SHP77 (cell line): ENCODE measurements at regions not wholly inside any gene's neighbourhood (a gene's known extent, or its start where the extent isn't known, plus 50 kb on each side); places are given as distances from the start of the nearest gene placed in this dataset.
"Not testable (repeated sequence)": the region's sequence is repeated elsewhere in the genome, so short reads cannot be mapped to it uniquely, and the experiment has no call there.

Experiments
- DNase-seq, 2 experiments: peaks; one replicate each; lab custom pipeline; 2025; lab: John Stamatoyannopoulos, UW

DNA sequence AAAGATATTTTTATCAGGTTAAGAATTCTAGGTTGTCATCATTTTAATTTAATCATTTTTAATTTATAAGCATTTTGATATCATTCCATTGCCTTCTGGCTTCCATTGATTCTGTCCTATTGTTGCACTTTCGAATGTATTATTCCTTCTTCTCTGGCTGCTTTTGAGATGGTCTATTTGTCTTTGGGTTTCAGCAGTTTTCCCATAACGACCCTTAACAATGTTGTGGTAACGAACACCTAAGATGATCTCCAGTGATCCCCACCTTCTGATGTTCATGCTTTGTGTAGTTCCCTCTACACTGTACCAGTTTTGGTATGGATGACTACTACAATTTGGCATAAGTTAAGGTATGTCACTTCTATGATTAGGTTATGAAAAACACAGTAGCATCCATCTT, 59.9 kb downstream of the MINAR1 start:
- no peak for DNase-seq

DNA sequence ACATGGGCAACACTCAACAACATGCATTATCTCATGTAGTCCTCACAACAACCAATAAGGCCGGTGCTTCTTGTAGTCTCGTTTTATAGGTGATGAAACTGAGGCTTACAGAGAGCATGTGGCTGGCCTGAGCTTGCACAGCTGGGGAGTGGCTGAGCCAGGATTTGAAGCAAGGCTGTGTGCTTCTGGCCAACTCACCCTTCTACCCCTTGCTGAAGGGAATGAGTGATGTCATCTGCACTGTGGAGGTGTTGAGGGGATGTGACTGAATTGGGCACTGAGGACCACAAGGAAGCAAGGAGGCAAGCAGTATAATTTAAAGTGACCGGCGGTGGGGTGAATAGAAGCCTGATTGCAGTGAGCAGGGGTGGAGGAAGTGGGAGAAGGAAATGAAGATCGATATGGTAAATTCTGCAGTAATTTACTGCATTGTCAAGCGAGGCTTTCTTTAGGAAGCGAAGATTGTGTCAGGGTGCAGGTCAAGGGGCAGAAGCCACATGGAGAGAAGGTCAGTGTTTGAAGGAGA, 62.3 kb downstream of the MINAR1 start:
- no peak for DNase-seq

DNA sequence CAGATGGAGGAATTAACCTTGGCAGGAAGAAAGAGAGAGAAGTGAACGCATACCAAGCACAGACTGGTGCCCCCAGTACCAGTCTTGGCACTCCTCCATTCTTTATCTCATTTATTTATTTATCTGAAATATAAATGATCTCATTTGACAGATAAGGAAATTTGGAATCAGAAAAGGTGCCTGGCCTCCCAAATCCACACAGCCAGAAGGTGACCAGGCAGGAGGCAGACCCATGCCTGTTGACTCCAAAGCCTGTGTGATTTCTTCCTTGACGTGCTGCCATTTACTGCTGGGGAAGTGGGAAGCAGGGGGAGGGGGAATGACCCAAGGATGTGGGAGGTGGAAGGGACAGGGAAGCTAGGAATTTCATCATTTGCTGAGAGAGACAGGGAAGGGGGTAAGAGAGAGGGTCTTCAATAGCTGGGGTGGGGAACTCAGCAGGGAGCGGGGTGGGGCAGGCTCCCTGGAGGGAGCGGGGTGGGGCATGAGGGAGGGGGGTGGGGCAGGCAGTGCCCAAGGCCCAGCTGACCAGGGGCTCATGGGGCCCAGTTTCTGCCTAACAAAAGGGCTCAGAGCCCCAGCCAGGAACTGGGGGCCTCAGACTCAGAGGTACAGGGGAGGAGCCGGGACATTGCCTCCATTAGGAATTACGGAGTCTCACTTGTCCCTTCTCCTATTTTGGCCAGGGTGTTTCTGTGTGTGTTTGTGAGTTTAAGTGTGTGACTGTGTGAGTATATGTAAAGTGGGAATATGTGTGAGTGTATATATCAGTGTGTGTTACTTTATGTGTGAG, 63.0 kb downstream of the MINAR1 start:
- DNase-seq: no peak

DNA sequence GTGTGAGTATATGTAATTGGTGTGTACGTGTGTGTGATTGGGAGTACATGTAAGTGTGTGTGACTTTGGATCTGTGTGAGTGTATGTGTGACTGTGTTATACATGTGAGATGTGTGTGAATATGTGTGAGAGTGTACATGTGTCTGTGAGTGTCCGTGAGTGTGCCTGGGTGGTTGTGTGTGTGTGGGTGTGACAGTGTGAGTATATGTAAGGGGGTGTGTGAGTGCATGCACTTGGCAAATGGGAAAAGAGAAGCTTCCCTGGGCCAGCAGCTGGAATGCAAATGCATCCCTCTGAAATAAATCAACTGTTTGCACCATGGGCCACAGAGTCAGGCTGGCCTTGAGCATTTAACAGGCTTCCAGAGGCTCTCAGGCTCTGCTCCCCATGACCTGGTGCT, 63.6 kb downstream of the MINAR1 start:
- DNase-seq: no peak

DNA sequence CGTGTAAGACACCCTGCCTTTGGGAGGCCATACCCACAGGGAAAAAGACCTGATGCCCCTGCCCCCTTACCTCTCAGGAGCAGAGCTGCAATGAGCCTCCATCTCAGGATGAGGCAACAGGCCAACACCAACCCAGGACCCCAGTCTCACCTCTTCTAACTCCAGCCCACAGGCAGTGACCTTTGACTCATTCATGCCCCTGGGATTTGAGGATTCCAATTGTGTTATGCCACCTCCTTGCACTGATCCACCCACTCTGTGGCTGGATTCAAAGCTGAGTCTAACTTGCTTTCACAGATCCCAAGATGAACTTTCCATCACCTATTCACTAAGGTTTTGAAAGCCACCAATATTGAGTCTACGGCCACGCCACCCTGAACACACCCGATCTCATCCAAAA, 64.7 kb downstream of the MINAR1 start:
- DNase-seq: no peak

DNA sequence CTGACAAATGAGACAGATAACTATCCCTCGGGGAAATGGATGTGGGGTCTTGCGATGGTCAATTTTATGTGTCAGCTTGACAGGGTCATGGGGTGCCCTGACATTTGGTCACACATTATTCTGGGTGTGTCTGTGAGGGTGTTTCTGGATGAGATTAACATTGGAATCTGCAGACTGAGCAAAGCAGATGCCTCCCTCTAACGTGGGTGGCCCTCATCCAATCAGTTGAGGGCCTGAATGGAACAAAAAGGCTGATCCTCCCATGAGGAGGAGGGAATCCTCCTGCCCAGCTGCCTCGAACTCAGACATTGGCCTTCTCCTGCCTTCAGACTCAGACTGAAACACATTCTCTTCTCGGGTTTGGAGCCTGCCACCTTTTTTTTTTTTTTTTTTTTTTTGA, 69.0 kb downstream of the MINAR1 start:
- no peak for DNase-seq

DNA sequence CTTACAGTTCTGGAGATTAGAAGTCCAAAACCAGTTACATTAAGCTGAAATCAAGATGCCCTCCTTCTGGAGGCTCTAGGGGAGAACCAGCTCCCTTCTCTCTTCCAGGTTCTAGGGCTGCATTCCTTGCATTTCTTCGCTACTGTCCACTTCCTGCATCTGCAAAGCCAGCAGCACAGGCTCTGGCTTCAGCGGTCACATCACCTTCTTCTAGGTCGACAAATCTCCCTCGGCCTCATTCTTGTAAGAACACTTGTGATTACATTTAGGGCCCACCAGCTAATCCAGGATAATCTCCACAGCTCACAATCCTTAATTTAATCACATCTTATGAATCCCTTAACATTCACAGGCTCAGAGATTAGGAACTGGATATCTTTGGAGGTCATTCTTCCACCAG, 73.8 kb downstream of the MINAR1 start:
- no peak for DNase-seq

DNA sequence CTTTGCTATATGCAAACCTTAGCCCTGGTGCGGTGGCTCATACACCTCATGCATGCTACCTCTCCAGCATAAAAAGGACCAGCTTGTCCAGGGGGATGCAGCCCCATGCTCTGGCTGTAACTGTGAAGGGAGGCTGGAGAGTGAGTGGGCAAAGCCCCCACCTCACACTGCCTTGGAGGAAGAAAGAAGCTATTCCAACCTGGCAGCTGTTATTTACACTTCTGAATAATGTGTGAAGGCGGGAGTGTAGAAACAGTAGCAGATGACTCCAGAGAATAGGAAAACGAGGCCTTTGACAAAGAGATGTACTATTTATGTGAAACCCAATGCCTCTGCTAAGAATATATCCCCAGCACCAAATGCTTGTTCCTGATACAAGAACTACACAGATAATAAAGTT, 80.7 kb downstream of the MINAR1 start:
- not testable (repeated sequence) for DNase-seq

DNA sequence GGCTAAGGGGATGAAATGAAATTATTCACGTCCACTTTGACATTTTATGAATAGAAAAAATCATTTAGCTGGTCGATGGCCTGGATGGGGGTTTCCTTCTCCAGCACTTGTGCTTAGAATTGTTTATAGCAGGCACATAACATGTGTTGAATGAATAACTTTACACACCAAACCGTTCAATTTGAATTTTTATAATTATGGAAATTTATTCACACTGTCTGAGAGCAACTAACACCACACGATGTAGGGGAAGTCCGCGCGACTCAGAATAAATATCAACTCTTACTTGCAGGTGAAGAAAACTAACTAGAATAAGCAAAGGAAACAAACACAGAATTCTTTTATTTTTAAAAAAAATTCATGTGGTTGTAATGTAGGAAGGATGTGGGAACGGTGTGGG, 81.3 kb downstream of the MINAR1 start:
- DNase-seq: no peak

DNA sequence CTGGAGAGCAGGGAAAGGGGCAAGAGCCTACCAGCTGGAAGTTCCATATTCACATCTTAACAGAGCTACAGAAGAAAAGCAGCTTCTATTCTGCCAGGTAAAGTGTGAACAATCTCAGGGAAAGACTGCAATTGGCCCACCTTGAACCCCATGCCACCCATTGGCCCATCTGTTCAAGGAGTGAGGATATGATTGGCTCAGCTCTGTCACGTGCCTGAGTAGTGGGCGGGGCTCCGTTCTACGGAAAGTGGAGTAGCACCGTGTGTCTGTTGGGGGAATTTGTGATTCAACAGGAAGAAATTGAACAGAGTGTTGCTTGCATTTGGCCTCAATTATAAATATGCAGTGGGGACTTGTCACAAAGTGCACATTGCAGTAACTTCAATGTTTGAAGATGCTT, 81.8 kb downstream of the MINAR1 start:
- DNase-seq: no peak

DNA sequence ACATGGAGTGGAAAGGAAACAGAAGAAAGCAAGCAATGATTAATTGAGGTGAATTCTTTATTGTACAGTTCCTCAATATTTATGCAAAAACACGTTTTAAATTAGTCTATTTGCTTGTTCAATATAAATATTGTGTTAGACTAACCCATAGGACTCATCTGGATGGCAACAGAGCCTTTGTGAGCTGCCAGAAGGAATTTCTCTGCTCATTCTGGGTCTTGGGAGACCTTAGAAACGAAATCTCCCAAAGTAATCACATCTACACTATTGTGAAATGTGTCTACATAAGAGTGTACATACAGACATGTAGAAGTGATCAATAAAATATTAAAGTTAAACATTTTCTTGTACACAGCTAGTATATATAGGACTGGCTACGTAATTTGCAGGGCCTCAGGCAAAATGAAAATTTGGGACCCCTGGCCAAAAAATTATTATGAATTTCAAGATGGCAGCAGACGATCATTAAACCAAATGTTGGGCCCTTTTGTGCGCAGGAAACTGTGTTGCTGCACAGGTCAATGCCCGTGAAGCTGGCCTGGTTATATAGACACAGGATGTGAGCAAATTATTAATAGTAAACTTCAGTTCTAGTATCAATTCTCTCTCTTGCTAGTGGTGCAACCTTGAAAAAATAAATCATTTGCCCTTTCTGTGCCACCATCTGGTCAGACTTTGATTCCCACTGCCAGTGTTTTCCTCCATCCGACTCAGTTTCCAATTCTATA, 83.3 kb downstream of the MINAR1 start:
- DNase-seq: no peak

DNA sequence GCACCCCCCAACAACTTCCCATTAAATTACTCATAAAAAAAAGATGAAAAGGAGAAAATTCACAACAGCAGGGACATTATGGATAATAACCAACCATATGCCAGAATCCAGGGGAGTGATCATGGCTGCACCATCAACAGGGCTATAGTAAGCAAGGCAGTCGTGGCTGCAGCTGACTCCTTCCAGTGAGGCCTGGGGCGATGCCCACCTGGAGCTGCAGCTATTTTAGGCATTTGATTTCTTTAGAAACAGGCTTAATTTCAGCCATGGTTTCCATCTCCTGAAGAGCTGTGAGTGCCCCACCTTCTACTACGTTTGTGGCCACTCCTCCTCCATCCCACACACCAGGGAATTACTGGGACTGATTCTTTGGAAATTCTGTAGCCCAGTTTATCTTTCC, 84.0 kb downstream of the MINAR1 start:
- DNase-seq: no peak

DNA sequence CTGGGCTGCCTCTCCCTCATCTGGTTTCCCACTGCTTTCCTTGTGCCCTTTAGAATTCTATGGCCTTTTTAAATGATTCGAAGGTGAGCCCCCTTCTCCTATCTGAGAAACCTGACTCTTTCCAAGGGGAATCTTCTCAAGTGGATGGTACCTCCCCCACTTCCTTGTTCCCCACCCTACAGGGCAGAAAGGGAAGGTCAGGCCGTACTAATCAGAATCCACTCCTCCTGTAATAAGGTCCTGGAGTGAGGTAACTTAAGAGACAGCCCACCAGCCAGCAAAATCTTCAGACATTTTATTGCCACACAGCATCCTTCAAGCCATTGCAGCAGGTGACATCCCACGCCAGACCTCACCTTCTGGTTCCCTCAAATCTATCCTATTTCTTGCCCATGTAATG, 84.5 kb downstream of the MINAR1 start:
- no peak for DNase-seq

DNA sequence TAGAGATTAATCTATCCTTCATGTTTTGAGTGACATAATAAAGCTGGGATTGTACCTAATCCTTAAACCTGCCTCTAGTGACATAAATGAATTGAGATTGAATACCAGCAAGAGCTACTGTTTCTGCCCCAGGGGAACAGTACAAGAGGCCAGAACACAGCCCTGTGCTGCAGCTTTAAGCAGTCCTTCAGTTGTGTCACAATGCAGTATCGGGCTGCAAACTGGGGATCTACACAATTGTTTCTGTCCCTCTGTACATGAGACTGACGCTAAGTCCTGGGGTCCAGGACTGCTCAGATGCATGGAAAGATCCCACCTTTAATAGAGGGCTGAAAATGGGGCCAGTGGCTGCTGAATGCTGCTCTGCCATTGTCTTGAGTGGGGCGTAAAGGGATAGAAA, 87.5 kb downstream of the MINAR1 start:
- no peak for DNase-seq

DNA sequence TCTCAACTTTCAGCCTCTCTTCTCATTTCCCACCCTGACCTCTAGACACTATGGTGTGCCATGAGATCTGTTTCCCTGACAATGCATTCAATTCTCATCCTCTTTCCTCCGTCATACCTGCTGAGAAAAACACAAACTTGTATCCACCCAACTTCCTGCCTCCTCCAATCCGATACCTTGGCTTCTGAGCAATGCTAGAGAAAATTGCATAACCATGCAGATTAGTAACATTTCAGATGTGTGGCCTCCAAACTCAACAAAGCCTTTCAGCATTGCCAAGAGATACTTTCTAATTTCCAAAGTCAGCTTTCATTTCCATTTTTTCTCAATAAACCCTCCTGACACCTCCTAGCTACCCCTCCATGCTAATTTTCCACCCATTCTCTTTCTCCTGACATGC, 88.5 kb downstream of the MINAR1 start:
- DNase-seq: no peak

DNA sequence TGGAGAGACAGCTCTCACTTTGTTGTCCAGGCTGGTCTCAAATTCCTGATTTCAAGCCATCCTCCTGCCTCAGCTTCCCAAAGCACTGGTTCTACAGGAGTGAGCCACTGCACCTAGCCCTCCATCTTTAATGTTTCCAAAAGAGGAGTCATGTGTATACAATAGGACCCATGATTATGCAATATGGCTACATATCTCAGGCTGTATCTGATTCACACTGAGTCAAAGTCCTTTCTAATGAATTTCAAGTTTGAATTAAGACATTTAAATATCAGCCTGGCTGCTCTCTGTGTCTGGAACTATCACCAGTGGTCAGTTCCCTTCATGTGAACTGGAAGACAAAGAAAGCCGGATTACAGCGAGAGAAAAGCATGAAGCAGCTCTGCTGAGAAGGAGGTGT, 90.5 kb downstream of the MINAR1 start:
- no peak for DNase-seq

DNA sequence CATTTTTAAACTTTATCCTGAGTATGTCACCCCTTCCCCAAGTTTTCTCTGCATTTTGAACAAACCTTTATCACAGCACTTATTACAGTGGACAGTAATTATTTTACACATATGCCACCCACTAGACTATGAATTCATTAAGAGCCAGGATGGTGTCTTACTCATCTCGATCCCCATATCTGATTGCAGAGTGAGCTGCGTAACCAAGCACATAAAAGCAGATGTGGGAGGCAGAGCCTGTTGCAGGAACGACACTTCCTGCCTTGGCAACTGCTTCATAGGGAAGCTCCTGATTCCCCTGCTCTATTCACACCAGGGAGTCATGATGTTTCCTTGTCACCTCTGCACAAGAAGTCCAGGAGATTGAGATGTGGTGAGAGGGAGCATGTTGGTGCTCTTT, 91.1 kb downstream of the MINAR1 start:
- no peak for DNase-seq

DNA sequence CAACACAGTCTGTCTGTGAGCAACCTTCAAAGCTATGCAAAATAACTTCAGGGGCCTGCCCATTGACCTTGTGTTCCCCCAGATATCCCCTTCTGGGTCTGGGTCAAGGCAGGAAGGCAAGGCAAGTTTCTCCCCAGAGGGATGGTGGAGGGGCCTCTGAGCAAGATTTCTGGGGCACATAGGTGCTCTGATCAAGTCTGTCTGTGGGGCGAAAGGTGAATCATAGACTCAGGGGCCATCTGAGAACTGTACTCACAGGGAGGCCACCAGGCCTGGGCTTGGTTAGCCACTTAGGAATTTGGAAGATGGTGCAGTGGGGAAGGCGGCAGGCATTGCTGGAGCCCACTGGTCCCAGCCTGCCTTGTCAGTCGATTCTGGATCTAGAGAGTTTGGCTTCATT, 92.4 kb downstream of the MINAR1 start:
- DNase-seq: no peak

DNA sequence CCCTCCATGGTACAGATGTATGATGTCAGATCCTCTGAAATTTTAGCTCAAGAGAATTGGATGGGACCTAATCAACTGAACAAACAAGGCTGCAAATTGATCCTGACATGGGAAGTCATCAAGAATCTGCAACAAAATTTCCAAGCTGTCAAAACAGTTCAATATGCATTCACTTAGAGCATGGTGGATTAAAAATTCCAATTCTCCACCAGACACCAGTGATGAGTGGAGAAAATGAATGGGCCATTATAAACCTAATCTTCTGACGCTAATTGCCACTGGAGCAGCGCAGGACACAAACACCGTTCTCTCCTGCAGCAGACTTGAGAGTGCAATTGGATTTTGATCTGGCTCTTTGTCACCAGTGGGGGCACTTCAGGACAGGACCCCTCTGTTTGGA, 94.2 kb downstream of the MINAR1 start:
- no peak for DNase-seq

DNA sequence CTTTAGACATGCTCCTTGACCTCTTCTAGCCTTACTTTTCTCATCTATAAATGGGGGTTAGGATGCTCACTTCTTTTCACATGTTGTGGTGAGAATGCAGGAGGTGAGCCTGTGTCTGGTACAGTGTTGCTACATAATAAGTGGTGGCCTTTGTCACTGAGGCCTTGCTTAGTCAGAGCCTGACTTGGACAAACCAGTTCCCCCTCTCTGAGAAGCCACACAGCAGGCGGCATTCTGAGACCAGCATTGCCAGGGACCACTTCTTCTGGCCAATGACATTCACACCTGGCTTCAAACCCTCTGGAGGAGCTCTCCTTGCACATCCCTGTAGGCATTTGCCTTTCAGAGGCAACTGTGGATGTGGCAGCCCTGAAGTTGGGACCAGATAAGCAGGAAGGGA, 95.7 kb downstream of the MINAR1 start:
- no peak for DNase-seq

DNA sequence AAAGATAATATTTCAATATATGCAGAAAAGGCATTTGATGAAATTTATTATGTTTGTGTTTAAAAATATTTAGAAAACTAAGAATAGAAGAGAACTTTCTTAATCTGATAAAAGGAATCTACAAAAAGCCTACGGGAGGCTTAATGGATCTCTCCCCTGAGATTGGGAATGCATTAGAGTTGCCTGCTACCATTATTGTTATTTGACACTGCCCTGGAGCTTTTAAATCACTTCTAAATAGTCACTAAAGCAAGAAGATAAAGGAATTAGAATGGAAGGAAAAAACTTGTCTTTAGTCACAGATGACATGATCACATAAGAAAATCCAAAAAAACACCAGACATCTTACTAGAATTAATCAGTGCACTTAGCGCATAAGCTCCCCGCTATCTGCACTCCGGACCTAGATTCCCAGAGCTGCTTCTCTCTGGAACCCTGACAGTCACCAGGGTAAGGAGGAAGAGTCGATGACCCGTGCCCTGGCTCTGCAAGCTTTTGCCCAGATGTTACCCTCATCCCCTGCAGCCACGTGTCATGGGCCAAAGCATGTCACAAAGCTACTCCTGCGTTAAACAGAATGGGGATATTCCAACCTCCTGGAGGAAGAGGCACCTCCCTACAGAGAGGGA, 97.1 kb downstream of the MINAR1 start:
- no peak for DNase-seq

DNA sequence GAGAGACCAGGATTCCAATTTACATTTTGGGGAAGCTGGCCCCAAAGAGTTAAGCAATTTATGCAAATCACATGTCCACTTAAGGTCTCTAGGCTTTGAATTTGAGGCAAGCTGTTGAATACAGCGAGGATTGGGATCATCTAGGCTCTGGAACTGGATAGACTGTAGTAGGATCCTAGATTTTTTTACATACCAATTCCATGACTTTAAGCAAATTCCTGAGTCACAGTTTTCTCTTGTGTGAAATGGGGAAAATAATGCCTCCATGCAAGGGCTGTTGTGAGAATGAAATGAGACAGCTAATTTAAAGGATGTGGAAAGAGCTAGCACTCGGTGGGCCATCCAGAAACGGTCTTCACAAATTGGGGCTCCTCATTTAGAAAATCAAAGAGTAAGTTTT, 103.4 kb downstream of the MINAR1 start:
- DNase-seq: no peak

DNA sequence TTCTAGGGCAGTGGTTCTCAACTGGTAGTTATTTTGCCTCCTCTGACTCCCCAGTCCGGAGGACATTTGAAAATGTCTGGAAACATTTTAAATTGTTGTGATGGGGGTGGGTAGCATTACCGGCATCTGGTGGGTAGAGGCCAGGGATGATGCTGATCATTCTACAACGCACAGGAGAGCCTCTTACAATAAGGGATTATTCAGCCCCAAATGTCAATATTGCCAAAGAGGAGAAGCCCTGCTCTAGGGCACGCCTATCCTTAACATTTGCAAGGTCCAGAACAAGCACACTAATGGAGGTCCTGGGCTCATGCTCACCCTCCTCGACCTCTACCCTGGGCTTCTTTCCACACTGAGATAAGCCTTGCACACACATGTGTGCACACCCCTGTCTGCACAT, 106.4 kb downstream of the MINAR1 start:
- no peak for DNase-seq
